Neutrophil (primary cell): ENCODE measurements at regions not wholly inside any gene's neighbourhood (a gene's known extent, or its start where the extent isn't known, plus 50 kb on each side); places are given as distances from the start of the nearest gene placed in this dataset.

Experiments
- H3K27ac ChIP-seq: fragments of 200-600 bp; sonication (generic); 2 replicates; pipeline ENCODE4 v1.5.1; 2016; ENCODE audit warnings: mild to moderate bottlenecking, moderate library complexity
- H3K27me3 ChIP-seq: fragments of 200-600 bp; sonication (generic); 2 replicates; pipeline ENCODE4 v1.6.0; 2016; ENCODE audit warnings: mild to moderate bottlenecking
- H3K36me3 ChIP-seq: fragments of 200-600 bp; sonication (generic); 2 replicates; pipeline ENCODE4 v1.5.1; 2017
- H3K4me1 ChIP-seq, 2 experiments: fragments of 200-600 bp in 1 of 2; sonication (generic) in 1 of 2; 1 replicate in 1 of 2; 2 replicates in 1 of 2; pipeline versions ENCODE4 v1.5.1 to v1.6.1; 2013 to 2016; ENCODE audit warnings: low read depth in 1 of 2, low read length in 1 of 2, mild to moderate bottlenecking in 1 of 2, moderate library complexity in 1 of 2; ENCODE audit not compliant: control insufficient read depth in 1 of 2, insufficient read depth in 1 of 2
- H3K4me3 ChIP-seq, 2 experiments: fragments of 200-600 bp in 1 of 2; sonication (generic) in 1 of 2; 1 replicate in 1 of 2; 2 replicates in 1 of 2; pipeline ENCODE4 v1.5.1; 2013 to 2016; ENCODE audit warnings: low read depth in 1 of 2, low read length in 1 of 2, mild to moderate bottlenecking in 1 of 2, moderate library complexity in 1 of 2
- H3K9me3 ChIP-seq: fragments of 200-600 bp; sonication (generic); 2 replicates; pipeline ENCODE4 v1.5.1; 2016
- TF ChIP-seq, protein P1 (sequence below): fragments of 200-600 bp; sonication (generic); IDR thresholded peaks from 2 replicates; pipeline ENCODE4 v1.5.1; 2016; ENCODE audit warnings: antibody characterized with exemption

DNA sequence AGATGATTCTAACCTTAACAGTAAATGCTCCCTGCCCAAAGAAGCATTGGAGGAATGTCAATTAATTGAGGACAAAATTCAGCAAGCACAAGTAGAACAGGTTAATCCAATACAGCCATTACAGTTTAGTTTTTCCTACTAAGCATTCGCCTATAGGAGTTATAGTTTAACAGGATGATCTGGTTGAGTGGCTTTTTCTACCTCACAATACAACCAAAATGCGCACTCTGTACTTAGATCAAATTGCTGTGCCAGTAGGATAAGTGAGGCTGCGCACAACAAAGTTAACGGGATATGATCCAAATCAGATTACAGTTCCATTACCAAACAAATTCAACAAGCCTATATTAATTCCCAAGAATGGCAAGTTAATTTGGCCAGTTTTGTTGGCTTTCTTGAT lies 117.1 kb upstream of the TRIM24 start:
- H3K4me1 ChIP-seq = no peaks in the 10 kb centered on the region
- no peaks in the 10 kb centered on the region for H3K36me3 ChIP-seq
- TF ChIP-seq, protein P1, sequence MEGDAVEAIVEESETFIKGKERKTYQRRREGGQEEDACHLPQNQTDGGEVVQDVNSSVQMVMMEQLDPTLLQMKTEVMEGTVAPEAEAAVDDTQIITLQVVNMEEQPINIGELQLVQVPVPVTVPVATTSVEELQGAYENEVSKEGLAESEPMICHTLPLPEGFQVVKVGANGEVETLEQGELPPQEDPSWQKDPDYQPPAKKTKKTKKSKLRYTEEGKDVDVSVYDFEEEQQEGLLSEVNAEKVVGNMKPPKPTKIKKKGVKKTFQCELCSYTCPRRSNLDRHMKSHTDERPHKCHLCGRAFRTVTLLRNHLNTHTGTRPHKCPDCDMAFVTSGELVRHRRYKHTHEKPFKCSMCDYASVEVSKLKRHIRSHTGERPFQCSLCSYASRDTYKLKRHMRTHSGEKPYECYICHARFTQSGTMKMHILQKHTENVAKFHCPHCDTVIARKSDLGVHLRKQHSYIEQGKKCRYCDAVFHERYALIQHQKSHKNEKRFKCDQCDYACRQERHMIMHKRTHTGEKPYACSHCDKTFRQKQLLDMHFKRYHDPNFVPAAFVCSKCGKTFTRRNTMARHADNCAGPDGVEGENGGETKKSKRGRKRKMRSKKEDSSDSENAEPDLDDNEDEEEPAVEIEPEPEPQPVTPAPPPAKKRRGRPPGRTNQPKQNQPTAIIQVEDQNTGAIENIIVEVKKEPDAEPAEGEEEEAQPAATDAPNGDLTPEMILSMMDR = no peak
- H3K27ac ChIP-seq = no peak overlapping the region
- no peak overlapping the region for H3K4me3 ChIP-seq
- H3K9me3 ChIP-seq = no peaks in the 10 kb centered on the region
- H3K27me3 ChIP-seq = no peaks in the 10 kb centered on the region

DNA sequence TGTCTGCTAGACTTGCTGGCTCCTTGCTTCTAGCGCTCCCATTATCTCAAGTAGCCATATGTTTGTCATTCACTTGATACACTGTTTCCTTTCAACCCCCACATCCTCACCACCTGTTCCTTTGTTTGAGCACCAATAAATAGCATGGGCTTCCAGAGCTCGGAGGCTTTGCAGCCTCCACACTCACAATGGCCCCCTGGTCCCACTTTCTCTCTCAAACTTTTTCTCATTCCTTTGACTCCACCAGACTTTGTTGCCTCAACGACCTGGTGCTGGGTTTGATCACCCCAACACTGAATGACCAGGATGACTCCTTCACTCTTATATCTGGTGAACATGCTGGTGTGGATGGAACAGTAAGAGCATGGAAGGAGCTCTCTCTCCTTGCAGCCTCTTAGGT lies 114.5 kb upstream of the TRIM24 start:
- no peaks in the 10 kb centered on the region for H3K4me1 ChIP-seq
- no peak overlapping the region for H3K4me3 ChIP-seq
- no peak overlapping the region for H3K27ac ChIP-seq
- peaks cover 3% of the 10 kb centered on the region for H3K9me3 ChIP-seq
- TF ChIP-seq, protein P1 = no peak
- H3K36me3 ChIP-seq = no peaks in the 10 kb centered on the region
- no peaks in the 10 kb centered on the region for H3K27me3 ChIP-seq

DNA sequence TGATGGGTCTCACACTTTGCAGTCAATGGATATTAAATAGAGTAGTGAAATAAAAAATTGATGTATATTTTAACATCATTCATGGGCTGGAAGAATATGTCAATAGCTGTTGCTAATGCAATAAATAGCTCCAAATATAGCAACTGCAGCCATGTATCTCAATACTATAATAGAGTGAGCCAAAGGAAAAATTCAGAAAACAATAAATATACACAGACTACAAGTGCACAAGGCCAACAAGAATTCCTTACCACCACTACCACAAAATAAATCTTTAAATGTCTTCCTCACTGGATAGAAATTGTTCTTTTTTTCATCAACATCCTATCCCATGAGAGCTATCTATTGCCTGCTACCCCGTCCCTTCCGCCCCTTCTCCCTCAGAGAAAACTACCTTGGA lies 113.1 kb upstream of the TRIM24 start:
- H3K27ac ChIP-seq = no peak overlapping the region
- no peaks in the 10 kb centered on the region for H3K36me3 ChIP-seq
- TF ChIP-seq, protein P1 = no peak
- peaks cover 3% of the 10 kb centered on the region for H3K9me3 ChIP-seq
- H3K4me1 ChIP-seq = no peaks in the 10 kb centered on the region
- H3K27me3 ChIP-seq = no peaks in the 10 kb centered on the region
- H3K4me3 ChIP-seq = no peak overlapping the region

DNA sequence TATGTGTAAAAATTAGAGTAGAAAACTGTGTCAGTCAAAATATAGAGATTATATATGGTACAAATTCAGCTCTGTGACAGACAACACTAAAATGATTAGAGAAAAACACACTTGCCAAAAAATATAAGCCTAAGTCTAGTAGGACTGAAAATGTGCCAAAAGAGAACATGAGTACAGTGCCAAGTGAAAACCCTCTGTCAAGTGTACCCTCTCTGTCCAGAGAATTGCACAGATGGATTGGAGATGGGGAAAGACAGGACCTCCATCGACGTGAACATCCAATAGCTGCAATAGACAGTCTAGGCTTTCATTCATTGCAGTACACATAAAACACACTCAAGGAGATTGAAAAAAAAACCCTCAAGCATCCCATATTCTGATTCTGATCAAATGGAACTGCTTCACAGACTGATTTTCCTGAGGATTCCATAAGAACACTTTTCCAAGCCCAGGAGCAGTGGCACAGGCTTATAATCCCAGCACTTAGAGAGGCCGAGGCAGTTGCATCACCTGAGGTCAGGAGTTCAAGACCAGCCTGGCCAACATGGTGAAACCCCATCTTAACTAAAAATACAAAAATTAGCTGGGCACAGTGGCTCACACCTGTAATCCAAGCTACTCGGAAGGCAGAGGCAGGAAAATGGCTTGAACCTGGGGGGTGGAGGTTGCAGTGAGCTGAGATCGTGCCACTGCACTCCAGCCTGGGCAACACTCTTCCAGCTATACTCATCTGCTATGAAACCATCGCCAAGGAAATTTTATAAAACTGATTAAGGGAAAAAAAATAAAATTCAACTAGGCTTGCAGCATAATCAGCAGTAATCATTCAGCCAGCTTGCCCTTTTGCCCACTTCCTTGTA lies 110.0 kb upstream of the TRIM24 start:
- TF ChIP-seq, protein P1 = no peak
- H3K27me3 ChIP-seq = no peaks in the 10 kb centered on the region
- peaks cover 10% of the 10 kb centered on the region for H3K9me3 ChIP-seq
- no peak overlapping the region for H3K4me3 ChIP-seq
- H3K27ac ChIP-seq = no peak overlapping the region
- H3K4me1 ChIP-seq = no peaks in the 10 kb centered on the region
- no peaks in the 10 kb centered on the region for H3K36me3 ChIP-seq

DNA sequence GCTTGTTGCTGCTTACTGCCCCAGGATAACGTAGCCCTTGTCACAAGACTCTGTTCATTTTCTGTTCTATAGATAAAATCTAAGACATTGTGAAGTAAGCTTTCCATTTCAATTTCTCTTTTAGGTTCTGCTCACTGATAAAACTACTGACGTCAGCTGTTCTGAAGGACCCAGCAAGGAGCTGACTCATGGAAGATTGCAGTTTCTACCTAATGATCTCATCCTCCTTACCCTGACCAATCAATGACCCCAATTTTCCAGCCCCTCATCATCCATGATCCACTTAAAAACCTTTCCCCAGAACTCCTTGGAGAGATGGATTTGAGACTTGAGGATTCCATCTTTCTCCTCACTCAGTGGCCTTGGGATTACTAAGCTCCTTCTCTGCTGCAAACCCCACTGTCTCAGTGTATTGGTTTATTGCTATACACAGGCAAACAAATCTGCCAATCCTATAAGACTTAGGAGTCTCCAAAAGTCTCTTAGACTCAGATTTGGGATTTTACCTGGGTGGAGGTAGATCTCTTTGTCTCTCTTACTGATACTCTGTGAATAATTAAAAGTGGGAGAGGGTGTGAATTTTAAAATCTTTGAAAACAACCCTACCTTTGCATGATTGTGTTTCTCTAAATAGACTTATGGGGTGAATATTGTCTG lies 109.2 kb upstream of the TRIM24 start:
- no peak overlapping the region for H3K27ac ChIP-seq
- TF ChIP-seq, protein P1 = no peak
- no peaks in the 10 kb centered on the region for H3K4me1 ChIP-seq
- no peaks in the 10 kb centered on the region for H3K27me3 ChIP-seq
- H3K4me3 ChIP-seq = no peak overlapping the region
- H3K9me3 ChIP-seq = peaks cover 10% of the 10 kb centered on the region
- no peaks in the 10 kb centered on the region for H3K36me3 ChIP-seq
